GM21526 (cell line): ENCODE measurements at regions not wholly inside any gene's neighbourhood (a gene's known extent, or its start where the extent isn't known, plus 50 kb on each side); places are given as distances from the start of the nearest gene placed in this dataset.

Experiments
- ATAC-seq: cut with Tn5 transposase; IDR thresholded peaks from one replicate; pipeline ENCODE4 v1.9.1; 2021; ENCODE audit warnings: moderate library complexity; ENCODE audit not compliant: unreplicated experiment, low FRiP score

- ATAC-seq, result no peak
Measured at GRCh38 chr12:115212356-115212755, 528.4 kb upstream of the TBX3 start.

- no peak for ATAC-seq
Measured at GRCh38 chr12:115210533-115211252, 526.7 kb upstream of the TBX3 start.

DNA sequence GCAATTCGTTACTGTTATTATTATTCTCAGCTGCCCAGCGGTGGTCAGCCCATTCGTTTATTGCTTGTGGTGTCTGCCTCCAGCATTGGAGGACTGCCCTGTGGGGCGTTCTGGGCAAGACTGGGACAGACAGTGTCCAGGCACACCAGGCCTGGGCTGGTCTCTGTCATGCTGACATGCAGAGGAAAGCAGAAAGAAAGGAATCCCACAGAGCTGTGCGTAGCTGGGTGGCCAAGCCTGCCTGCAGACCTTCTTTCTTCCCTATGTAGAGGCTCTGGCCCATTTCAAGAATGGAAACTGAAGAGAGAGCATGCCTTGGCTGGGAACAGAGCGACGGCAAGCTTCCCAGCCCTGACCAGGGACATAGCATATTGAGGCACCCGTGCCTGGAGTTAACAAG lies 525.3 kb upstream of the TBX3 start:
- ATAC-seq, result no peak

GRCh38 chr12:115208098-115208497 lies 524.1 kb upstream of the TBX3 start:
- ATAC-seq, result no peak

DNA sequence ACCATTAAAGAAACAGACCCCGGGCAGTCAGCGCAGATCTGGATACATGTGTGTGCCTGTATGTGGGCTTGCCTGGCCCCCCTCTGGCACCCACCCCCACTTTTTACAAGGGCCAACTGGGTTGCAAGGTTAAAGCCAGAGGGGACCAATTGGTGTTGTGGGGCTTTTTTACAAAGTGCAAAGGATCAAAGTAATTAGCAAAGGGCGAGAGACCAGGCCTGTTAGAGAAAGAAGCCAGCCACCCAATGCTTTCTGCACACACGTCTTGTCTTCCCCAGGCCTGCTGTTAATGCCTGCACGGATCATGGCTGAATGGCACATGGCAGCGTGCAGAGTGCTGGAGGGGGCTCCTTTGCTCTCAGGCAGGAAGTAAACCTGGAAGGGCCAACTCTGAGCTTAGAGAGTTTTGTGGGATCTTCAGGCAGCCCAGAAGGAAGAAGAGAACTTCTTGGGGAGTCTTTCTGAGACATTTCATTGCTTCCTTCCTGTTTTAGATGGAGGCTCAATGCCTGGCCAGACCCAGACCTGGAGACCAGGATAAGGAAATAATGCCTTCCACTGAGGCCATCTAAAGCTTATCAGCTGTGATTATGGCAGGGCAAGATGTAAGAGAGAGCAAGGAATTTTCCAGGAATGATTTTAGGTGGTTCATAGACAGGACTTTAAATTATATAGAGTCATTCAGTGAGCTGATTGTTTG lies 523.4 kb upstream of the TBX3 start:
- no peak for ATAC-seq

DNA sequence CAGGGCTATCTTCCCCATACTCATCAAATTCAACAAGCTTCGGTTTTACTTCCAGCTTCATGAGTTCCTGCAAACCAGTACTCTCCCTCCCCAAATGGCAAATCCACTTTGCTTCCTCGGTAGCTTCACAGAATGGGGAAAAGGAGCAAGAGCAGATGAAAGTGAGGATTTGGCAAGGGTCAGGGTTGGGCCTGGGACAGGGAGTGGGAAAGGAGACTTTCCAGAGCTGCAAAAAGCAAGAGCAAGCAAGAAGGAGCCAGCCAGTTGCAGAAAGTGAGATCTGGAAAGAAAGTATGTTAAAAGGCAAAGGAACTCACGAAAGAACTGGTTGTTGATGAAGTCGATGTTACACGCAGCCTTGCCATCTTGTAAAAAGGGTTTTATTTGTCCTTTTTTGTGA lies 522.8 kb upstream of the TBX3 start:
- no peak for ATAC-seq

- no peak for ATAC-seq
Measured at GRCh38 chr12:115205755-115206308, 521.9 kb upstream of the TBX3 start.

GRCh38 chr12:115204957-115205754 lies 521.2 kb upstream of the TBX3 start:
- no peak for ATAC-seq

DNA sequence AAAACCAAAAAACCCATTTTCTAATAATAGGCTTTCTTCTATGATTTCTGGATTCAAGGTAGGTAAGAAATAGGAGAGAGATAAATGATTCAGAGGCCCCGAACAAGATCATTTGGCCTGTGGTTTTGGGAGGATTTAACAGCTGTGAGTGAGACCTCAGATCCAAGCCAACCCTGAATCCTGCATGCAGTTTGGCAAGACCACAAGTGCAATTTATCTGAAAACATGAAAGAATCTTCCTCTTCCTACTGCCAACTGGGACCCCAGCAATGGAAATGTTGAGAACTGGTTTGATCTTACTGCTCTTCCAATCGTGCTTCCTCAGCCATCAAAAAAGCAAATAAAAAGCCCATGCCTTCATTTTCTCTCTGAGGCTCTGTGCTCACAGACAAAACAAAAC lies 519.7 kb upstream of the TBX3 start:
- no peak for ATAC-seq

- ATAC-seq, result no peak
Measured at GRCh38 chr12:115201966-115202365, 518.0 kb upstream of the TBX3 start.

DNA sequence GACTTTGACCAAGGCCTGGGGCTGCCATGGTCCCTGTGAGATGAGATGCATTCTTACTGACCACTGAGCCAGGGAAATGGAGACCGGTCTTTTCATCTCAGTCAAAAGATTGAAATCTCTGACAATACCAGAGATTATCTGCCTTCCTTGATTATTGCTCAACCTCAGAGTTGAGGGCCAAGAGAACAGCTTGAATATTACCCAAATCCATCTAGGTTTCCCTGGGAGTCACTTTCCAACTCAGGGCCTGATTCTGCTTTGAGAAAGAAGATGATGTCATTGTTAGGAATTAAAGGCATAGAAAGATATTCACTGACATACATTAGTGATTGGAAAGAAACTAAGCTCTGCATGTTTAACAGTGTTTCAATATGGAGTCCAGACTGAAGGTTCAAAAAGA lies 515.9 kb upstream of the TBX3 start:
- ATAC-seq, result no peak

DNA sequence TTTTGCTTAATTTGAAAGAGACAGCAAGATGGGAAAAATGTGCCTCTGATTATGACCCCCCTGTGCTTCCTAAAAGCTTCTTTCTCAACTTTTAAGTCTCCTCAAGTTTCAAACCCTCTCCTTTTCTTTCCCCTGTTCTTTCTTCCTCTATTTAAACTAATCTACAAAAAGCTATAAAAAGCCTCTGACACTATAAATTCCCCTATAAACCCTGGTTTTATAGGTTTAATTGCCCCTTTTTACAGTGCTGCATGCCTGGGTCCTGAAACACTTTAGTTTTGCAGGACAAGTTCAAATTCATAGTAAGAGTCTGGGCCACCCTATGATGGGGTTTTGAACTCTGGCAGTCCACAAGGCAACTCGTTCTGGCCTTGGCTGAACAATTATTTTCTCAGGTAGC lies 510.9 kb upstream of the TBX3 start:
- ATAC-seq, result no peak

GRCh38 chr12:115194448-115194847 lies 510.5 kb upstream of the TBX3 start:
- ATAC-seq, result no peak

- no peak for ATAC-seq
Measured at GRCh38 chr12:115191342-115191741, 507.4 kb upstream of the TBX3 start.

GRCh38 chr12:115190010-115190770 lies 506.2 kb upstream of the TBX3 start:
- no peak for ATAC-seq

DNA sequence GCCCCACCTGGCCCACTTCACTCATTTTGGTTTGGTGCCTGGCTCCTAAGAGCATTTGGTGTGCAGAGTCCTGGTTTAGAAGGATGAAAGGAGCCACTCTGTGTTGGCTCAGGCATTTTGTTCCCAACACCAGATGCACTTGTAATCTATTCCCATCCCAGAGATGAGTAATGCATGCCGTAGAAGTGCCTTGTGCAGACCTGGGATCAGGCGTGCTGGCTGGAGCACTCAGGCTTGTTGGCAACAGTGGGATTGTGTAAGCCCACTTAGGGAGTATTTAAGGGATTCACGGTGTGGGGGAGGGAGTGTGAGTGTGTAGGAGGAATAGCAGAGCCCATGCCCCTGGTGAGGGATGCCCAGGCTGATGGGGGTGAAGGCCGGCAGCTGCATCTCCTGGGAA lies 501.5 kb upstream of the TBX3 start:
- ATAC-seq, result no peak

DNA sequence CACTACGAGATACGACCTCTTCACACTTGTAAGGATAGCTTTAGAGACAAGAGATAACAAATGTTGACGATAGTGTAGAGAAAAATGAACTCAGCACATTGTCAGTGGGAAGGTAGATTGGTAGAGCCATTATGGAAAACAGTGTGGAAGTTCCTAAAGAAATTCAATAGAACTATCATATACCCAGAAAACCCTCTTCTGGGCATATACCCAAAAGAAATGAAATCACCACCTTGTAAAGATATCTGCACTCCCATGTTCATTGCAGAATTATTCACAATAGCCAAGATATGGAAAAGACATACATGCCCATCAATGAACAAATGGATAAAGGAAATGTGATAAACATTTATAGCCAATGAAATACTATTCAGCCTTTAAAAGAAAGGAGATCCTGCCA lies 499.8 kb upstream of the TBX3 start:
- ATAC-seq, result no peak

DNA sequence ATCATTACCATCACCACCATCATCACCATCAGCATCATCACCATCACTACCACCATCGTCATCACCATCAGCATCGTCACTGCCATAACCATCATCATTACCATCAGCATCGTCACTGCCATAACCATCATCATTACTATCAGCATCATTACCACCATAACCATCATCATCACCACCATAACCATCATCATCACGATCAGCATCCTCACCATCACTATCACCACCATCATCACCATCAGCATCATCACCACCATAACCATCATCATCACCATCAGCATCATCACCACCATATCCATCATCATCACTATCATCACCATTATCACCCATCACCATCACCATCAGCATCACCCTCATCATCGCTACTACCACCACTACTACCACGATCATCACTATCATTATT lies 493.9 kb upstream of the TBX3 start:
- no peak for ATAC-seq

DNA sequence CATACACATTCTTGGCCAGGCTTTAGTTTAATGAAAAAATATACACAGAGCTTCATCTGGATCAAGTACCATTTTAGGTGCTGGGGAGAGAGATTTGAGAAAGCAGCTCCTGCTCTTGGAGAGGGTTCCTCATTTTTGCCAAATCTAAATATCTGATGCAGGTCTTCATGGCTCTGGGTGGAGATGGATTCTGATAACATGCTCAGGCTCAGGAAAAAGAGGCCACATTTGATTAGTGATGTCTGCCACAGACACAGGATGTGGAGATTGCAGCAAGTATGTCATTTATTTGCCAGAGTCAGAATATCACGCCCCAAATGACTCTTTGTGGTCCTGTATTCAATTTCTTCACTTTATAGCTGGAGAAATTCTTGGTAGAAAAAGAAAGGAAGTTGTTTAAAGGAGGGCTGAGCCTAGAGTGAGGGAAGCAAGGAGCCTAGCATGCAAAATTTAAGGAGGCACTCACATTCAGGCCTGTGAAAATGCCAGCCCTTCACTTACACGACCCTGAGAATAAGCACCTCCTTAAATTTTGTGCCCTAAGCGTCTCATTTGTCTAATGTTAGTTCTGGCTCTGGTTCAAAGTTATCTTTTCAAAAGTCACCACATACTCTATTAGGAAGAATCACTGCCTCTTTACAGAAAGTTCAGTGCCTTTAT lies 492.9 kb upstream of the TBX3 start:
- ATAC-seq, result no peak

DNA sequence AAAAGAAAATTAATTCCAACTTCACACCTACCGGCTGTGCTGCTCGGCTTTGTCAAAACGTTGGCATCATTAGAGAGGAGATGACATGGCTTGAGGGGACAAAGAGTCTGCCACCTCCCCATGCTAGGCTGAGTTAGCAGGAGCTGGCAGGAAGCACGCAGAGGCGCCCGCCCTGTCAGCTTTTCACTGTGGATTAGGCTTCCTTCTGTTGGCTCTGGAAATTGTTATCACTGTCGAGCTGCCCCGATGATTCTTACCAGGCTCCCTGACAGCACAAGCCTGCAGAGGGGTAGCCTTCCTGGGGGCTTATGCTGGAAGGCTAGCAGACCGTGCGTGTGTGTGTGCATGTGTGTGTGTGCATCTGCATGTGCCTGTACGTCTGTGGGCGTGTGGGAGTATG lies 490.9 kb upstream of the TBX3 start:
- no peak for ATAC-seq
